ENCODE measurements at regions not wholly inside any gene's neighbourhood (a gene's known extent, or its start where the extent isn't known, plus 50 kb on each side); places are given as distances from the start of the nearest gene placed in this dataset.
"Not testable (repeated sequence)": the region's sequence is repeated elsewhere in the genome, so short reads cannot be mapped to it uniquely, and the experiment has no call there.

GRCh38 chr3:125916376-125916978 is 52.5 kb upstream of the ROPN1B start:
- H3K9ac ChIP-seq: peak overlapping the region; percentile 29
- peak; percentile 35 for TF ChIP-seq CTCF (IDR thresholded peaks at IDR 0.05)
- no peaks in the 10 kb centered on the region for H3K79me2 ChIP-seq
- H3K27ac ChIP-seq: peak overlapping the region; percentile 91
- H3K27me3 ChIP-seq (ENCODE audit: control insufficient read depth, insufficient read depth, low read length): no peaks in the 10 kb centered on the region
- H3K4me3 ChIP-seq (ENCODE audit: low read depth, low read length): peak overlapping the region; percentile 76
- H2AFZ ChIP-seq: peak overlapping the region; percentile 94
- H3K4me1 ChIP-seq: peaks cover 2% of the 10 kb centered on the region
- H3K9me3 ChIP-seq (ENCODE audit: control insufficient read depth, low read length): no peaks in the 10 kb centered on the region
- H3K4me2 ChIP-seq (ENCODE audit: low read length): peak overlapping the region; percentile 86
- no peaks in the 10 kb centered on the region for H3K36me3 ChIP-seq (ENCODE audit: control insufficient read depth, insufficient read depth, low read length)

GRCh38 chr3:125917020-125917549 is 51.9 kb upstream of the ROPN1B start:
- H2AFZ ChIP-seq: peak overlapping the region; percentile 94
- H3K27ac ChIP-seq: peak overlapping the region; percentile 74
- H3K9ac ChIP-seq: peak overlapping the region; percentile 29
- H3K4me2 ChIP-seq (ENCODE audit: low read length): peak overlapping the region; percentile 86
- not testable (repeated sequence) for H3K36me3 ChIP-seq (ENCODE audit: control insufficient read depth, insufficient read depth, low read length); H3K27me3 ChIP-seq (ENCODE audit: control insufficient read depth, insufficient read depth, low read length); H3K79me2 ChIP-seq; H3K4me1 ChIP-seq; H3K9me3 ChIP-seq (ENCODE audit: control insufficient read depth, low read length)
- peak overlapping the region; percentile 76 for H3K4me3 ChIP-seq (ENCODE audit: low read depth, low read length)

- H3K4me3 ChIP-seq (ENCODE audit: low read depth, low read length); H3K9me3 ChIP-seq (ENCODE audit: control insufficient read depth, low read length); H3K4me1 ChIP-seq: not testable (repeated sequence)
Measured at GRCh38 chr3:125918024-125918423, 51.0 kb upstream of the ROPN1B start.

GRCh38 chr3:125918451-125918850 is 50.5 kb upstream of the ROPN1B start:
- H3K79me2 ChIP-seq; H3K4me2 ChIP-seq (ENCODE audit: low read length); H3K27ac ChIP-seq; H3K36me3 ChIP-seq (ENCODE audit: control insufficient read depth, insufficient read depth, low read length); H3K9ac ChIP-seq; H3K9me3 ChIP-seq (ENCODE audit: control insufficient read depth, low read length); H3K4me1 ChIP-seq; H2AFZ ChIP-seq; H3K4me3 ChIP-seq (ENCODE audit: low read depth, low read length); H3K27me3 ChIP-seq (ENCODE audit: control insufficient read depth, insufficient read depth, low read length): not testable (repeated sequence)

More at GRCh38 chr3:125918024-125918423, 51.0 kb upstream of the ROPN1B start:
- H3K79me2 ChIP-seq; H3K4me2 ChIP-seq (ENCODE audit: low read length); H3K9ac ChIP-seq; H3K27me3 ChIP-seq (ENCODE audit: control insufficient read depth, insufficient read depth, low read length); H2AFZ ChIP-seq; H3K36me3 ChIP-seq (ENCODE audit: control insufficient read depth, insufficient read depth, low read length); H3K27ac ChIP-seq: not testable (repeated sequence)

- H3K4me1 ChIP-seq; H3K27me3 ChIP-seq (ENCODE audit: control insufficient read depth, insufficient read depth, low read length); H3K4me2 ChIP-seq (ENCODE audit: low read length); H3K4me3 ChIP-seq (ENCODE audit: low read depth, low read length); H3K9me3 ChIP-seq (ENCODE audit: control insufficient read depth, low read length); H3K36me3 ChIP-seq (ENCODE audit: control insufficient read depth, insufficient read depth, low read length); H3K27ac ChIP-seq; H3K79me2 ChIP-seq; H2AFZ ChIP-seq; H3K9ac ChIP-seq: not testable (repeated sequence)
Measured at GRCh38 chr3:125918866-125919265, 50.1 kb upstream of the ROPN1B start.
